ENCODE measurements at regions not wholly inside any gene's neighbourhood (a gene's known extent, or its start where the extent isn't known, plus 50 kb on each side); places are given as distances from the start of the nearest gene placed in this dataset.

DNA sequence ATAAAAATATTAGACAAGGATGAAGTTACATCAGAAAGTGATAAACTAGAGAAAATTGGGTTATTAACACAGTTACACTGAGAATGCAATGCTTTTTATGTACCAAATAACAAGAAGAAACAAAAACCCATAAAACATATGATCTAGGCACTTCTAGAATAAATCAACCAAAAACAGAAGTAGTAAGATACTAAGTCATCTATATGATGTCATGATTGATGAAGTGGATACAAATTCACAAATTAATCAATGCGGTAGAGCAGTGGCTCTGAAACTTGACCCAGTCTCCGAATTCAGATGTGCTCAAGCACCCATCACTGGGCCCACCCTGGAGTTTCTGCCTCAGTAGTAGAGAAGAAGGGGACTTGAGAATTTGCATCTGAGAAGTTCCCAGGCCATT is 112.1 kb upstream of the SSTR4 start:
- TF ChIP-seq, protein P1, sequence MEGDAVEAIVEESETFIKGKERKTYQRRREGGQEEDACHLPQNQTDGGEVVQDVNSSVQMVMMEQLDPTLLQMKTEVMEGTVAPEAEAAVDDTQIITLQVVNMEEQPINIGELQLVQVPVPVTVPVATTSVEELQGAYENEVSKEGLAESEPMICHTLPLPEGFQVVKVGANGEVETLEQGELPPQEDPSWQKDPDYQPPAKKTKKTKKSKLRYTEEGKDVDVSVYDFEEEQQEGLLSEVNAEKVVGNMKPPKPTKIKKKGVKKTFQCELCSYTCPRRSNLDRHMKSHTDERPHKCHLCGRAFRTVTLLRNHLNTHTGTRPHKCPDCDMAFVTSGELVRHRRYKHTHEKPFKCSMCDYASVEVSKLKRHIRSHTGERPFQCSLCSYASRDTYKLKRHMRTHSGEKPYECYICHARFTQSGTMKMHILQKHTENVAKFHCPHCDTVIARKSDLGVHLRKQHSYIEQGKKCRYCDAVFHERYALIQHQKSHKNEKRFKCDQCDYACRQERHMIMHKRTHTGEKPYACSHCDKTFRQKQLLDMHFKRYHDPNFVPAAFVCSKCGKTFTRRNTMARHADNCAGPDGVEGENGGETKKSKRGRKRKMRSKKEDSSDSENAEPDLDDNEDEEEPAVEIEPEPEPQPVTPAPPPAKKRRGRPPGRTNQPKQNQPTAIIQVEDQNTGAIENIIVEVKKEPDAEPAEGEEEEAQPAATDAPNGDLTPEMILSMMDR (IDR thresholded peaks at IDR 0.05; ENCODE audit: insufficient read depth, low read length, poor library complexity, severe bottlenecking), result no peak
- TF ChIP-seq EZH2phosphoT487 (conservative IDR thresholded peaks at IDR 0.05; ENCODE audit: low read length), result no peak

Measured in SU-DHL-6 (cell line).